HG03103 (cell line): ENCODE measurements at regions not wholly inside any gene's neighbourhood (a gene's known extent, or its start where the extent isn't known, plus 50 kb on each side); places are given as distances from the start of the nearest gene placed in this dataset.
A peak's percentile ranks its signal among the peaks of the same experiment; 100 is the strongest.

Source experiments
- ATAC-seq: cut with Tn5 transposase; IDR thresholded peaks from one replicate; pipeline ENCODE4 v1.9.1; 2021; ENCODE audit warnings: low read depth; ENCODE audit not compliant: unreplicated experiment

DNA sequence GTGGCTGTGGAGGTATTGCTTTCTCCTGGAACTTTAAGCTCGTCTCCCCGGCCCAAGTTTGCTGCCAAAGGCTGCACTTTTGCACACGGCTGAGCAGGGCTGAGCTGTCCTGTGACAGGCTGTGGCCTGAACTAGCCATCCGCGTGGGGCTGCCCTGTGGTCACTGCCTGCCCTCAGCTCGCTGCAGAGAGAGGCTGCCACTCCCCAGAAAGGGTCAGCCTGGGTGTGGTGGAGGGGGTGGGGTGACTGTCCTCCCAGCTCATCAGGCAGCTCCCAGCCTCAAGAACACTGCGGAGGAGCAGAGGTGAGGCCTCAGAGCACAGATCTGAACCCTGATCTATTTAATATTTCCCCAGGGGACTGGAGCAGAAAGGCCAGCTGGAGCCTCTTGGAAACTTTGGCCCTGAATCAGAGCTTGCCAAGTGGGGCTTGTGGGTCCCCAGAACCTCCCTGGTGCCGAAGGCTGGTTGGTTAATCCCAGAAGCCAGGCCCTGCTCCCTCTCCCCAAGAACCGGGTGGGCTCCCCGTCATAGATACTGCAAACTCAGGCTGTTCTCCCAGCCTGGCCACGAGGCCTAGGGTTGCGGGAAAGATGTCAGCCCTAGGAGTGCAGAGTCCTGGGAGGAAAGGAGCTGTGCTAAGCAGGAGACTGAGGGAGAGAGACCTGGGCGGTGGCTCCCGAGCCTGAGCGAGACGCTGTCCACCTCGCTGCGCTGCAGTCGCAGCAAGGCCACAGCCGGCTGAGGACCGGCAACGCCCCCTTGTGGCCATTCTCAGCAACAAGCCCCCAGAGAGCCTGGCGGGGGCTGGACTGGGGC lies 125.1 kb upstream of the IPO9 start:
- ATAC-seq: peak; percentile 54

DNA sequence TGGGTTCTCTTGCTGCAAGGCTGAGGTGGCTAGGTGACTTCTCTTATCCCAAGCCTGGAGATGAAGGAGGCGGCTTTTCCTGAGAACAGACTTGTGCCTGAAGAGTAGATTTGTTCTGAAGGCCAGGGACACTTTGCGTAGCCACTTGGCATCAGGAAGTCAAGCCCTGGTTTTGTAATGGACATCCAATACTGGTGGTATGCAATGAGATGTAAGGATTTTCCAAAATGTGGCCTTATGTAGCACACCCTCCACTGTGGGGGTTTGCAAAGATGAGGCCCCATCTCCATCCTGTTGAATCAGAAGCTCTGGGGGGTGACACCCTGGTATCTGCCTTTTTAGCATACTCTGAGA lies 124.5 kb upstream of the IPO9 start:
- ATAC-seq: no peak

DNA sequence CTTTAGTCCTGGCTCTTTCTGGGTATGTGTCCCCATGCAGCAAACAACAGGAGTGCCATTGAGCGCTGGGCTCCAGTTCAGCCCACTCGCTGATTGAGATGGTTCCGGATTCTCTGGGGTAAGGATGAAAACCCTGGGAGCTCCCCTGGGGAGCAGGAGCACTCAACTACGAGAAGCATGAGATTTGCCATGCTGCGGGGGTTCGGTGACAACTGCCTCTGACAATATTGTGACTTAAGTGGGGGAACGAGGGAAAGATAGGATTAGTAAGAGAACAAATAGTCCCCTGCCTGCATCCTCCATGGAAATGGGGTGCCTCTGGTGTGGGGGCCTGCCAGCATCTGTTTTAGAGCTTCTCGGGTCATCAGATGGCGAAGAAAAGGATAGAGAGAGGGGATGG lies 123.6 kb upstream of the IPO9 start:
- no peak for ATAC-seq

DNA sequence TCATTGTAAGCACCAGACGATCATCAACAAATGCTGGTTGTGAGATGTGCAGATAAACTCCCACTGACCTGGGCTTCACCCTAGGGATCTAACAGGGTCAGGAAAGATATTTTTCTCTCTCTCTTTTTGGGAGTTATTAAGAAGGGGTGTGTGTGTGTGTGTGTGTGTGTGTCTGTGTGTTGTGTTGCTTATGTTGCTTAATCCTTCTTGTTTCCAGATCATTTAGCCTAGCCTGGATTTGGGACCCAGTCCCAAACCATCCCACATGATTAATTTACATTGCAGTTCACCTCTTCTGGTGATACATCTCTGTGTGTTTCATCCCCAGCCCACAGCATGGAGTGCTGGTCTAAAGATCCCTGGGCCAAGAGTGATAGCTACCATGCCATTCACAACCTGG lies 122.8 kb upstream of the IPO9 start:
- no peak for ATAC-seq

DNA sequence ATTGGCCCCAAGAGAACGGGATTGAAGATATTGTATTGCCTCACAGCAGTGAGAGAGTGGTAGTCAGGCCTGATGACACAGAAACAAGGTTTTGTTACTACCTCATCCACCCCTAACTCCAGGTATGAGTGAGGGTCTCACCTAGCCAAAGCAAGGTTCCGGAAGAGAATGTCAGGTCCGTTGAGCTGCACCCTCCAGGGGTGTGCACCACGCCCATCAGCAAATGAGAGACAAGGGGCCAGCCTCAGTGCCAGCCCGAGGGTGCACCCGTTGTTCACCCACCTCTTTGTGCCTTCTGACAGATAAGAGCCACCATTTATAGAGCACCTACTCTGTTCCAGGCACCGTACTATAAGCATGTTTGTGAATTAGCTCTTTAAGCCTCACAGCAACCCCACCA lies 121.9 kb upstream of the IPO9 start:
- ATAC-seq: no peak

DNA sequence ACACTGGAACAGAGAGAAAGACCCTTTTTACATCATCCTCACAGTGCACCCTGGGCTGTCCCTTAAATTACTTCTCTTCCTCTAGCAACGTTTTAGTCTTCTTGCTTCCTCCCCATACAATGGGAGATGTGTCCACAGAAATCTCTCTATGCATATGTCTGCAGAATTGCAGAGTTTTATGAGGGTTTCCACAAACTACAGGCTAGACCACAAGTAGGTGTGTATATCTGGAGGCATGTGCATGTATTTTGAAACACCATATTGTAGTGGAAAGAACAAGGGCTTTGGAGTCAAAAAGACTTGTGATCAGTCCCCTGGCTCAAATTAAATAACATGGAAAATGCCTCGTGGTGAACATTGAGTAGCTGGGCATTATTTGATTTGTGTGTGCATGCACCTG lies 121.3 kb upstream of the IPO9 start:
- no peak for ATAC-seq

DNA sequence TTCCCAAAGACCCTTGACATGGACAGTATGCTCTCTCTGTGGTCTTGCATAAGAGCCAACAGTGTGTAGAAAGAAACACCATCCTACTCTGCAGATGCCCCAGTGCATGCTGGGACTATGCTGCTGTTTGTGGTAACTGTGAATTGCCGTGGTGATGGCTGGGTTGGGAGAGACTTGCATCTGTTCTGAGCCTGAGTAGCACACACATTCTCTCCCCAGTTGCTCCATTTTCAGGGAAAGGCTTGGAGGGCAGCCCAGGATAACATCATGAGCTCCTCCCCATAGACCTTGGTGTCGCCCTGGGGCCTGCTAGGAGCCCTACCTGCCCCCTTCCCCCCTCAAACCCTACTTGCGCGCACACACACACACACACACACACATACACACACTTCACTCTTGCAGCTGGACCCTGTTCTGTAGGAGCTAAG lies 120.9 kb upstream of the IPO9 start:
- ATAC-seq: no peak

DNA sequence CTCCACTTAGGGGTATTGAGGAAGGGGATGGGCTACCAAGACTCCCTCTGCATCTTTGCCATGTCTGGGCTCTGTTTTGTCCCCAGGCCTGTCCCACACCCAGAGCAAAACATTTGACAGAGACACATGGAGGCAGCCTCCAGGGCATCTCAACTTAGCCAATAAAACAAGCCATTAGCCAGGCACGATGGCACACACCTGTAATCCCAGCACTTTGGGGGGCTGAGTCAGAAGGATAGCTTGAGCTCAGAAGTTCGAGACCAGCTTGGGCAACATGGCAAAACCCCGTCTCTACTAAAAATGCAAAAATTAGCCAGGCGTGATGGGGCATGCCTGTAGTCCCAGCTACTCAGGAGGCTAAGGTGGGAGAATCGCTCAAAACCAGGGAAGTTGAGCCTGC lies 120.3 kb upstream of the IPO9 start:
- ATAC-seq: no peak

DNA sequence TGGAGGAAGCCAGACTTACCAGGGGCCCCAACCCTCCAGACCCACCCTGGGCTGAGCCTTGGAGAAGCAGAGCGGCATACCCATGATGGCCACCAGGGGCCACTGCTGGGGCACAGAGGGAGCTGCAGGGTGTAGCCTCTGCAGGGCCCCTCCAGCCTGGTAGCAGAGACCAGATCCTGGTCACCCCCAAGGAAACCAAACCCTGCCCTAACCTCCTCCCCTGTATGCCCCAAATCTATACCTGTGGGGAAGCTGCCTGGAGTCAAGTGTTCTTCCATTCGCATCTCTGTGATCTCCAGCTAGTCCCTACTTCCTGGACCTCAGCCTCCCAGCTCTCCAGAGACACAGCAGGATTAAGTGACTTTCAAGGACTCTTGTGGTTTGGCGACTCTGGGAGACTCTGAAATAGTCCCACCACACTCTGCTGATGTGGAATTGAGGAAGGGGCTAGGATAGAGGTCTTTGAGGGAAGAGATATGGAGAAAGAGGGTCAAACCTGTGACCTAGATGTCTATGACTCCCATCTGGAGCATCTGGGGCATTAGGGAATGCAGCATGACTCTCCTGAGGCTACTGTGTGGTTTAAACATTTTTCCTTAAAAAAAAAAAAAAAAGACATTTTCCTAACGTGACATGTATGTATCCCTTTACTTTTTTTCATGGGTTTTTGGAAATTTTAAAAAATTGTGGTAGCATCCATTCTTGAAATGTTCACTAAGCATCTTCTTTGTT lies 119.2 kb upstream of the IPO9 start:
- no peak for ATAC-seq

DNA sequence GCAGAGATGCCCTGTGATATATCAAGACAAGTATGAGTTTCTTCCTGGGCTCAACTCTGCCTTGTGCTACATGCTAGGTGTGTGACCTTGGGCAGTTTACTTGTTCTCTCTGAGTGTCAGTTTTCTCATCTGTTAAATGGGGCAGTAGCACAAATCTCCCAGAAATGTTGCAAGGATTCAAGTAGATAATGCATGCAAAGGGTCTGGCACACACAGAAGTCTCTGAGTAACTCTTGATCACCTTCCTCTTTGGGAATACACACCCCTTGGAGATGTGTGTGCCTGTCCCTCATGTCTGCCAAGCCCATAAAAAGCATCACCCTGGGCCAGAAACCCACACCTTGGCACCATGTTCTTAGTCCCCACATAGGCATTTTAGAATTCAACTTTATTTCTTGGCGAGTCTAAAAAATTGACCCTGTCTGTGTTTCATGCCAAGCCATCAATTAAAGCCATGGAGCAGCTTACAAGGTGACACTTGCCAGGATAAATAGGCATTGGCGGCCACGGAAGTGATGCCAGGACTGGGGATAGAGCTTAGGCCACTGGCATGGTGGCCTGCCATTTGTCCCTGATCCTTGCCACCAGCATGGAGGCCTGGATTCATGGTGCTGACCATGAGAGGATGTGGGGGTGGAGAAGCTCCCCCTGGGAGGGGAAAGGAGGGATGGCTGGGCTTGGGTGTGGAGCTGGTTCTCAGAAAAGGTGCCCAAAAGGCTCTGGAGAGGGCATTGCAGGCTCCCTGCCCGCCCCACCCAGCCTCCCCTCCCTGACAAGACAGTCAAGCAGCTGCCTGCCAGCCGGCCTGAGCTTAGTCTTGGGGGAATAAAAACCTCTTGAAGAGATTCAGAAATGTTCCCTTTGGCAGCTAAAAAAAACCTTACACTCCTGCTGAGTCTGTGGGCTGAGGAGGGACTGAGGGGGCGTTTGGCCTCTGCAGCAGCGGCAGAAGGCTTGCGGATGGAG lies 118.0 kb upstream of the IPO9 start:
- no peak for ATAC-seq

DNA sequence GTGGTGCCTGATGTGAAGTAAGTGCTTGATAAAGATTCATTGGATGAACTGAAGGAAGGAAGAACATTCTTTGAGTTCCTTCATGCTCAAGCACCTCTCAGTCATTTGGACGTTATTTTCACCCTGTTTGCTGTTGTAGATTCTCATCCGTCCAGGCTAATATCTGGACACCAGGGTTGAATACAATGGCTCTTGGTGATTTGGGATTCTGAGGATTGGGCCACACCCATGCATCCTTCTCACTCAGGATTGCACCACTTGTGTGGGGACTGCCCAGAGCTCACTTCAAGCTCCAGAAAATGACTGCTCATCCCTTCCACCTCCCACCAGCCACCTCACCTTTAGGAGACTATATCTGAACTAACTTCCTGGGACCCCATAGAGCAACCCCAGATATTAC lies 117.1 kb upstream of the IPO9 start:
- ATAC-seq: no peak

DNA sequence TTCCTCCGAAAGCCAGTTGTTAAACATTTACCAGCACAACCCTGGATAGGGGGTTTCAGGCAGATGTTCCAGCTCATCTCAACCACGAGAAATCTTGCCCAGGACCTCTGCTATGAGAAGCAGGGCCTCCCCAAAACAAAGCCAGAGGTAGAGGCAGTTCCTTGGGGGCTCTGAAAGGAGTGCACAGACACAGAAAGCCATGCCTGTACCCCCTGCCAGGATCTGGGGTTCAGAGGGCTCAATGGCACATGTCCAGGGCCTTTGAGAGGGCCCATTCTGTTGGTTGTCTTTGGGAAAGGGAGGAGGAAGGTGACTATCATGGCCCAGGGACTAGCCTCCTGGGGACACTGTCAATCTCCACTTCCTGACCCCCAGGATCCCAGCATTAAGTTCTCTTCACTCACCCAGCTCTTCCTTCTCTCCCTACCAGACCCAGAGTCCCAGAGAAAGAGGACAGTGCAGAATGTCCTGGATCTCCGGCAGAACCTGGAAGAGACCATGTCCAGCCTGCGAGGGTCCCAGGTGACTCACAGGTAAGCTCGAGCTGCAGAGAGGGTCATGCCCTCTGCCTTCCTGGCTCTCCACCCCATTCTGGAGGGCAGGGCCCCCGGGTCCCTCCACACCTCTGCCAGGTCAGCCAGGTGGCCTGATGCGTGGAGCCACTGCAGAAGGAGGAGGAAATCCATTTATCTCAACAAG lies 116.4 kb upstream of the IPO9 start:
- ATAC-seq: no peak

DNA sequence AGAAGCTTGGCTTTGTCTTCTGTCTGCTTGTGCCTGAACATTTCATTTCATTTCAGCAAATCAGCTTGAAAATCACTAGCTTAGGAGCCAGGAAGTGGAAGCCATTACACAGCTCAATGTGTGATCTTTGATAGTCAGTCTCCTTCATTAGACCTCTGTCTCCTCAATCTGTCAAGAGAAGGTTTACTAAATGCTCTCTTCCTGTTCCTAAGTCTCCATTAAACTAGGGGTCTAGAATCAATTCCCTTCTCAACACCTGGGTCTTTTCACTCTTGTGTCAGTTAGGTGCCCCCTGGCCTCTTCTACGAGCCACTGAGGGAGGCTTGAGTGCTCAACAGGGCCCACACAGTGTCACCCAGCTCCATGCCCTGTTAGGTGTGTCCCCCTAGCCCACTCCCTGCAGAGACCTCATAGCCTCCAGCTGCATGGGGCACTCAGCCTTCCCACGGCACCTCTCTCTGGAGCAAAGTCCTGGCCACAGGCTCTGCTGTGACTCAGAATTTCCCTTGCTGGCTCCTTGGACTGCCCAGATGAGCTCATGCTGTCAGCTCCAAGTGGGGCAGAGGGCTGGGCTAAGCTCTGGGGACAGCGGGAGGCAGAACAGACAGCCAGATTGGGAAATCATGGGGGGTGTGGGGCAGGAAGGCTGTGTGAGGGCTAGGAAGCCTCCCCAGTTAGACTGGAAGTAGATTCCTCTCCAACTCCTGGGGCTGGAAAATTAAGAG lies 115.7 kb upstream of the IPO9 start:
- ATAC-seq: no peak

DNA sequence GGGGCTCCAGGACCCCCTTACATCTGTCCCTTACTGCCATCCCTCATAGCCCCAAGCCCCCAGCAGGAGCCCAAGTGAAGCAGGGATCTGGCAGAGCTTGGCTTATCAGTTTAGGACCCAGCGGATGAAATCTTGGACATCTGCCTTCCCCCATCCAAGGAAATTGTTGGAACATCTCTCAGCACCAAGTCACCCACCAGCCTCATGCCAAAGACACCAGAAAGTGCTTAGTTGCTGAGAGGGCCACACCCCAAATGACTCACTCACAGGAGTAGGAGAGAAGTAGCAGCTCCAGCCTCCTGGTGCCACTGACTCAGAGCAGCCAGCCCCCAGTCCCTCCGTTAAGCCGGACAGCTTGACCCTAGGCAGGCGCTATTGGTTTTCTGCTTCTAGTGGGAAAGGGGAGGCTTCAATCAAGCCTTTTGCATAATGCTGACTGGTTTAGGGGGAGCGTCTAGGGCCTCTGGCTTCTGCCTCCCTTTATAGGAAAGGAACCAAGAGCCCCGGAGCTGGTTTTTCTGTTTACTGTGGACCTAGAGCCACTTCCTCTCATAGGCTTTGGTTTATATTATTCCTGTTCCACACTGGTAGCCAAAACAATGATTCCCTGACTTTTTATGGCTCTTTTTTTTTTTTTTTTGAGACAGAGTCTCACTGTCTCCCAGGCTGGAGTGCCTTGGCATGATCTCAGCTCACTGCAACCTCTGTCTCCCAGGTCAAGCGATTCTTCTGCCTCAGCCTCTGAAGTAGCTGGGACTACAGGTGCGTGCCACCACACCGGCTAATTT lies 114.2 kb upstream of the IPO9 start:
- no peak for ATAC-seq

DNA sequence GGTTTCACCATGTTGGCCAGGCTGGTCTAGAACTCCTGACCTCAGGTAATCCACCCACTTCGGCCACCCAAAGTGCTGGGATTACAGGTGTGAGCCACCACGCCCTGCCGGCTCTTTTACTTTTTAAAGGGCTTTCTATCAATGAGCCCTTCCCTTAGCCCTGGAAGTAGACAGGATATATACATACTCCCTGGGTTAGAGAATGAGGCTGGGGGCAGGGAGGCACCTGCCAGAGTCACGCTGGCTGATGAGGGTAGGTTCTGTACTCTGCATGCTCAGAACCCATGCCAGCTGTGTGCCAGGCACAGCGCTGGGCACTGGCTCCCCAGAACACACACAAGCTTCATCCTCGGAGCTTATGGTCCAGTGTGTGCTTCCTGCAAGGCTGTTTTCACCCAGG lies 113.6 kb upstream of the IPO9 start:
- no peak for ATAC-seq

DNA sequence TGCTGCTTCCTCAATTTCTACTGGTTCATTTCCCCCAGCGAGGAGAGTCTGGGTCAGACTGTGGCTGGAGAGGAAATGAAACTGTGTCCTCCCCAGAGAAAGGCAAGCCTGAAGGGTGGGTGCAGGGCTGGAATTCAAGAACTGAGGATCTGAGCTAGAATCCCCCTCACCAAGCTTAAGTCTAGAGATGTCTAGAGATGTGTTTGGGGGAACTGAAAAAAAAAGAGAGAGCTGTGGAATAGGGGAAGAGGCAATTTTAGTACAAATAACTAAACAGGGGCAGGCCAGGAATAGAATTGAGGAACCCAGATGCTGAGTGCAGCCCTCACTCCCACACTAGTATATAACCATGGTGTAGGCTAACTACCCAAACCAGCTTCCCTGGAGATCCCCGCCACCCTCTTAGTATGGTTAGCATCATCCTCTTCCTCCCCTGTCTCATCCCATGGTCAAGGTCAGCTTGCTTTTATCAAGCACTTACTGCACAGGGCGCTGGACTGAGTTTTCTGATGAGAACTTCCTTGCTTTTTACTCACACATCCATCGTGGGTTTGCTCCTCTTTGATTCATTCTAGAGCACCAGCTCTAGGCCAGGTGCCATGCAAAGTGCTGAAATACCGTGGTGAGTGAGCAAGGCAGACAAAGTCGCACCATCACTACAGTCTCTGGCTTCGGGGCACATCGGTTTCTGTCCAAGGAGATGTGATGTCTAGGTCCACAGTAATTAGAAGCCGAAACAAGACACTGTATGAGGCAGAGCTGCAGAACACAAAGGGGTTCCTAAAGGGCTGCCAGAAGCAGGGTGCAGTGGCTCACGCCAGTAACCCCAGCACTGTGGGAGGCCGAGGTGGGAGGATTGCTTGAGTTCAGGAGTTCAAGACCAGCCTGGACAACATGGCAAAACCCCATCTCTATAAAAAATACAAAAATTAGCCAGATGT lies 112.9 kb upstream of the IPO9 start:
- ATAC-seq: no peak

DNA sequence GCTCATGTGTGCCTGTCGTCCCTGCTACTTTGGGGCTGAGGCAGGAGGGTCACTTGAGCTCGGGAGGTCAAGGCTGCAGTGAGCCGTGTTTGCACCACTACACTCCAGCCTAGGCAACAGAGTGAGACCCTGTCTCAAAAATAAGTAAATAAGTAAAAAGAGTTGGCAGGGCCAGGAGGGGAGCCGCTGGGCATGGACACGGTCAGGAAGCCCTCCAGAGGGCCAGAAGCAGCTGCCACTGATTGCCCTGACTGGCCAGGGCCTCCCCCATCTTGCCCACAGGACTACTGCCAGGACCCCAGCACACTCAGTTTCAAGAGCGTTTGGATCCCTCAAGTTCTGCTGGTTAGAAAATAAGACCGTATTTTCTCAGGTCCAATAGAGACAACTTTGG lies 112.2 kb upstream of the IPO9 start:
- no peak for ATAC-seq

DNA sequence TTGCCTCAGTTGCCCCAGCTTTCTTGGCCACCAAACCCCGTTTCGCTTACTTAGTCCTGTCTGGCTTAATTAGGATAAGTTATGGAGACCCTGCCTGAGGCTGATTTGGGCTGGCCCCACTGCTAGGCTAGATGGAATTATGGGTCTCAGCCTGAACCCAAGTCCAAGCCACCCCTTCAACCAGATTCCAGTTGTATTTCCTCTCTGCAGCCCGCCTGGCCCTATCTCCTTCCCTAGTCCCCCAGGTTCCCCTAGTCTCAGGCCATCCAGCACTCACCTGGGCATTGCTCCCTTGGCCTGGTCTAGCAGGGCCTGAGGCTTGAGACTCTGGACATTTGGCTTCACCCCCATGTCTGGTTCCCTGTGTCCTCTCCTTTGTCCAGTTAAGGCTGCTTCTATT lies 111.7 kb upstream of the IPO9 start:
- no peak for ATAC-seq
